Stimulated activated CD4-positive, alpha-beta T cell treated with anti-CD3 and anti-CD28 coated beads, TNF-alpha, amount 100 ng/mL, for 48 hours (primary cell): ENCODE measurements at regions not wholly inside any gene's neighbourhood (a gene's known extent, or its start where the extent isn't known, plus 50 kb on each side); places are given as distances from the start of the nearest gene placed in this dataset.

ENCODE experiments used
- DNase-seq, 3 donors: peaks; one replicate each; pipeline ENCODE4 v3.0.0-alpha.2; 2020; ENCODE audit warnings: low read depth in 3 of 3

DNA sequence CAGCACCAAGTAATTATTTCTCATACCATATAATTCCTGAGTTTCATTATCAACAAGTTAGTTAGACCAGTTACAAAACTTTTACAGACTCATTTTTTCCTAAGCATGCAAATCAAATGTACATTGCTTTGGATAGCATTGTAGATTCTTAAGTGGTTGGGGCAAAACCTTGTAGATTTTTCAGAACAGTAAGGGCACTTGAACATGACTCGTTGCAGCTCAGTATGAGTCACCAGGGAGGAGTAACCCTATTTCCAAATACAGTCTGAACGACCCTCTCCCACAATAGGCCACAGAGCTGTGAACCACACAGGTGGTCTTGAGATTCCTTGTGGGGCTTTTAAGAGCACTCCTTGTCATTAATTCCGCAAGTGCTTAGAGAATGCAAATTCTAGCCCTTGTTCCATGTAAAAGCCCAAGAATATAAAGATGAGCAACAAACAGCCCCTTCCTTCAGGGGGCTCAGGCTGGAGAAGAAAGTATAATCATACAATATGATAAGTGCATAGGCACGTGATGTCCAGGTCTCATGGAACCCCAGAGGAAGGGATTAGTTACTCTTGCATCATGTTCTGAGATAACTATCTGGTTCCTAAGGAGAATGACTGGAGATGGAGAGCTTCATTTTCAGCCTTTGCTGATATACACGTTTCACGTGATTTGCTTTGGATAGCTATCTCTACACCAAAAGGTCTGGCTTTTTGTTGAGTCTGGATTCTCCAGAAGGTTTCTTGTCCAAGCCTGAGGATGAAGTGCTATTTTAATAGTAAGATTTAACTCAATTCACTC is 295.7 kb downstream of the KCNN2 start:
- no peak for DNase-seq

DNA sequence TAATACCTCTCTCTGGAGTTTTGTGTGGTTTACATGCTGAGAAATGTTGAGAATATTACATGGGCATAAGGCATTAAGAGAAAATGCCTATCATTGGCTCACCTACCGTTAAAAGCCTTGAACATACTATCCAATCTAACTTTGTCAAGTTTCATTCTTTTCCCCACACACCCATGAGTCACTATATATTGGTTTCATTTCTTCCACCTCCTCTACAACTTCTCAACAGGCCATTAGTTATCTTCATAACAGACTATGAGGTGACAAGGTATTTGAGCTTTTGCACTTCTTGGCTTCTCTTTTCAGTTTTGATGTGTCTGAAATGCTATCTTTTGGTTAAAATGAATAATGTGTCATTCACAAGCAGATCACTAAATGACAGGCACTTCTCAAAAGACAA is 288.0 kb downstream of the KCNN2 start:
- no peak for DNase-seq

DNA sequence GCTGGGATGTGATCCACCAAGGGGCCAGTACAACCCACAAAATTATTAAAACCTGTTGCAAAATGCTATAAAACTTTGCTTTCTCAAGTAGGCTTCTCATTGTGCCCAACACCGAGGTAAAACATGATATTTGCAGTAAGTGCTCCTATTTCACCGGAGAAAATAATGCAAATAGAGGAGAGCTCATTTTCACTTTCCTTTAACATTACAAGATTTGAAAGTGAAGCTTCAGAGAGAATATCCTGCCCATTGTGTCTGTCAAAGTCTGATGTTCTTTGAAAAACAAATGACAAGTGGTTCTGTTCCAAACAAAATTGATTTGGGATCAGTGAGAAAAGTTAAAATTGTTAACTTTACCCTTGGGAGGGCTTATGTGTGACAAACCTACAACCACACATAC is 287.1 kb downstream of the KCNN2 start:
- no peak for DNase-seq

DNA sequence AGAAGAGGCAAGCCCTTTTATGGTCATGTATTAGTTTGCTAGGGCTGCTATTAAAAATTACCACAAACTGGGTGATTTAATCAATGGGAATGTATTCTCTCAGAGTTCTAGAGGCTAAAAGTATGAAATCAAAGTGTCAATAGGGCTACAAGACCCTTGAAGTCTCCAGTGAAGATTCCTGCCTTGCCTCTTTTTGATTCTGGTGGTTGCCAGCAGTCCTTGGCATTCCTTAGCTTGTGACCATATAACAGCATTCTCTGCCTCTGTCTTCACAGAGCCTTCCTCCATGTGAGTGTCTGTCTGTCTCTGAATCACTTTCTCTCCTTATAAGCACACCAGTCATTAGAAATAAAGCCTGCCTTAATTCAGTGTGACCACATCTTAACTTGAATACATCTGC is 282.7 kb downstream of the KCNN2 start:
- DNase-seq, result no peak

DNA sequence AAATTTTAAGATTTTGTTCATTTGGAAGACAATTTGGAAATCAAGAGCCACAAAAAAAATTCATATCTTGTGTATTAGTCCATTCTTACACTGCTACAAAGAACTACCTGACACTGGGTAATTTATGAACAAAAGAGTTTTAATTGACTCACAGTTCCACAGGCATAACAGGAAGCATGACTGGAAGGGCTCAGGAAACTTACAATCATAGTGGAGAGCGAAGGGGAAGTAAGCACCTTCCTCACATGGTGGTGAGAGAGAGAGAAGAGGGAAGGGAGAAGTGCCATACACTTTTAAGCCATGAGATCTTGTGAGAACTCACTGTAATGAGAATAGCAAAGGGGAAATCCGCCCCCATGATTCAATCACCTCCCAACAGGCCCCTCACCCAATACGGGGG is 274.4 kb downstream of the KCNN2 start:
- DNase-seq, result no peak

DNA sequence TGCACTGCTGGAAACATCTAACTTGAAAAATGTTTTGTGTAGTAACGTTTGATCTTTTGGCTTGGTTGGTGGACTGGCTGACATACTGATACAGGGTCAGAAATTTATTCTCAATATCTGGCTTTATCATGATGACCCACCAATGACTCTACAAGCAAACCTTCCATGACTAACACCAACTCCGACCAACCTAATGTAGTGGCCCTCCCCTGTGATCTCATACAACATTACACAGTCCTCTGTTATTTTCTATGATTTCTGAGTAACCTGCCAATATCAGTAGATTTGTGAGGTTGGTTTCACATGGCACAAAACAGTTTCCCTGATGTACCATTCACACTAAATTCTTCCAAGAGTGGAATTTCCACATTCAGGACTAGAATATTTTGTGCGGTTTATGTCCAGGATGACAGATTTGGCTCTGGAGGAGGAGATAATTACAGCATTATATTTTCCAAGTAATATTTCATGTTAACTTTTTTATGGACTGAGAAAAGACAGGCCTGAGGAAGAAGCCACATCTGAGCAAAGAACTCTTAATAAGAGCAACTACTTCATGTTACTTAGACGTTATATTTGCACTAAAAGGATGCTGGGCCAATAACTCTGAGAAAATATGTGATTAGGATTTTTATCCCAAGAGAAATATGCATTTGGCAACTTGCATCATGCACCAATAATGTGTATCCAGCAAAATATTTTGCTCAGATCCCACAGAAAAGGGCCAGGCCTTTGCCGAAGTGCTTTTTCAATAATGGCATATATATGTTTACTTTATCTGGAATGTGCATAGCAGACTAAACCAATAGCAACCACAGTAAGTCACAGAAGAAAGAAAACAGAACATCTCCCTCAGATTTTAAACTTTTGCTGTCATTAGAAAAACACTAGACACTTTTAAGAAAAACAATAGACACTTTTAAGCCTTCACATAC is 273.4 kb downstream of the KCNN2 start:
- DNase-seq, result no peak

DNA sequence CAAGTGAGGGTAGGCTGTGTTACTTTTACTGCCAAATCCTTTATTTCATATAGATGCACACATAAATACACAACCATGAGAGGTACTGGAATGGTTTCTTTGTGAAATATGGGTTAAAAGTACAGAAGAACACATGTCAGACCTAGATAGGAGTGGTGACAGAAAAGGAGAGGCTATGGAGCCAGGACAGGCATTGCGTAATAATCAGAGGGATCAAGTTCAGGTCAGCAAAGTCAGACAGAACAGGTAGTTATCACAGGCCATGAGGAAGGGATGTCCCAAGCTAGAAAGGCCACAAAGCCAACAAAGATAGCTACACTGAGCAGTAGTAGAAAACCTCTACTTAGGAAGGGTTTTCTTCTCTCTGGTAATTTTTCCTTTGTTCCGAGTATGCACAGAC is 272.6 kb downstream of the KCNN2 start:
- no peak for DNase-seq

DNA sequence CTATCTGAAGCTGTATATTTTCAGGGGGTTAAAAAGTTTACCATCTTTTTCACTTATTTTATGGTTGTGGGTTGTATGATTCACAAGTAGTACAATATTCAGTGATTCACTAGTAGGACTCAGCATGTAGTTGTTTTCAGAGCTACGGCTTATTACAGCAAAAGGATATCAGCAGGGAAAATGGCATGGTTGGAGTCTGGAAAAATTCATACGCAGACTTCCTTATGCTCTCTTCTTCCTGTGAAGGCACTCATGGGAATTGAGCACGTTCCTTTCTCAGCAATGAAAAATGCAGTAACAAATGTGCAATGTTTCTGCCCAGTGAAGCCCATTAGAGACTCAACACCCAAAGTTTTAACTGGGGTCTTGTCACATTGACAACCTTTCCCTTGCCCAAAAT is 250.5 kb downstream of the KCNN2 start:
- DNase-seq, result no peak

DNA sequence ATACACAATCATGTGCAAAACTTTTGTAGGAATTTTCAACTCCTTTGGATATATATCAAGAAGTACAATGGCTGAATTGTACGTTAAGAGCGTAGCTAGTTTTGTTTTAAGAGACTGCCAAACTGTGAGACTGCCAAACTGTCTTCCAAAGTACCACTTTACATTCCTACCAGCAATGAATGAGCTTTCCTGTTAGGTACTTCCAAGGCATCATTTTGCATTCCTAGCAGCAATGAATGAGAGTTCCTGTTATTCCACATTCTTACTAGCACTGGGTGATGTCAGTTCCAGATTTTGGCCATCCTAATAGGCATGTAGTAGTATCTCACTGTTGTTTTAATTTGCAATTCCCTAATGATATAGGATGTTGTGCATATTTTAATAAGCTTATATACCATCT is 219.3 kb downstream of the KCNN2 start:
- DNase-seq, result no peak

DNA sequence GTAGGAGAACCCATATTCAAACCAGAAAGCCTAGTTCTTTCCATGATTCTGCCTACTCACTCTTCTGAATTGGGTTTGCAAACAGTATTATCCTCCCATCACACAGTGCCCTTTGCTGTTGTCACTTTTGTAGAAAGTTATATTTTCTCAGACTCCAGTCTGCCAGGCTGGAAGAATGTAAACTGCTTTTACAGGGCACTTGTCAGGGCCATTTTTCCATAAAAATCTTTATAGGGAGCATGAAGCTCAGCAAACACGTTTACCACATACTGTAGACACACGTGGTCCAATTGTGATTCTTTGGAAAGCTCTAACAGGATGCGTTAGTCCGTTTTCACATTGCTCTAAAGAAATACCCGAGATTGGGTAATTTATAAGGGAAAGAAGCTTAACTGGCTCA is 204.0 kb downstream of the KCNN2 start:
- no peak for DNase-seq

DNA sequence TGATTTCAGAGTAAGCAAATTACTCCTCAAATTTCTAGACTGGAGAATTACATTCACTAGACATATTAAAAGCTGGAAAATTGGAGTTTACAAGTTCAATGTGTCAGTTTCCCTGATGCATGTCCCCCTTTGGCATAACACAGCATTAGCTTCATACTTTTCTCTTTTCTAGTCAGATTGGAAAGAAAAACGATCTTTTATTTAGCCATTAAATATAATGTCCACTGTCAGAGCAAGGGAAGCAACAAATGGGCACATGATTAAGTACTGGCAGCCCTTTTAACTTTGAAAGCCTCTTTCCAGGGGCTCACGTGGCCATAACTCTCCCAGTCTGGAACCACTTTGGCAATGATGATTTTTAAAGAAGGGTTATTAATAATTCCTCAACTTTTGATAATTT is 203.3 kb downstream of the KCNN2 start:
- no peak for DNase-seq

DNA sequence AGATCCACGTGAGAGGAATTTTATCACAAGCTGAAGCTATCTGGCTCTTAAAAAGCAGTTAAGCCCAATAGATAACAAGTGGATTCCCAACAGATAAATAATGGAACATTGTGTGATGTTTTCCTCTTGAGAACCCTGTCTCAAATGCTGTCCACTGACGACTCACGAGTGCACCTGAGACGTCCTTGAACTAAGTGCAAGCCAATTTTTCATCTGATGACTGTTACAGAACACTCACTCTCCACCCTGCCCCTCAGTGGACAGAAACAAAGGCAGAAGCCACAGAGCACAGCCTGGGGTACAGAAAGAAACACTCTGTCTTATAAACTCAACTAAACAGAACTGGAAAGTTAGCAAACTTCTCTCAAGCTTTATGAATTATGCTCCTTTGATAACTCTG is 199.5 kb downstream of the KCNN2 start:
- no peak for DNase-seq
